ENCODE measurements at regions not wholly inside any gene's neighbourhood (a gene's known extent, or its start where the extent isn't known, plus 50 kb on each side); places are given as distances from the start of the nearest gene placed in this dataset.

- Histone ChIP-seq H3K9me3 (ENCODE audit: low read depth, low read length) (no peaks in the 10 kb centered on the region), H3K79me2 (ENCODE audit: insufficient read depth, low read length) (no peaks in the 10 kb centered on the region), H3K27me3 (ENCODE audit: insufficient read depth, low read length) (no peaks in the 10 kb centered on the region), H3K36me3 (ENCODE audit: insufficient read depth, low read length) (no peaks in the 10 kb centered on the region), H3K4me3 (ENCODE audit: insufficient read depth, low read length) (peak overlapping the region; percentile 45), H3K4me2 (ENCODE audit: insufficient read depth, low read length) (peak overlapping the region; percentile 72), H2AFZ (ENCODE audit: low read length) (peak overlapping the region; percentile 85), H3K27ac (ENCODE audit: low read depth, low read length) (peak overlapping the region; percentile 84), H3K4me1 (ENCODE audit: insufficient read depth, low read length) (peaks cover 53% of the 10 kb centered on the region), H4K20me1 (ENCODE audit: insufficient read depth, low read length) (no peaks in the 10 kb centered on the region)
- DNase-seq (ENCODE audit: insufficient read length, low spot score, missing footprints): no peak
- TF ChIP-seq CTCF (IDR thresholded peaks at IDR 0.05; ENCODE audit: extremely low read depth, low read depth, low read length): no peak
Observed at GRCh38 chr20:53738945-53739798, 145.5 kb upstream of the ZNF217 start.

- no peak for TF ChIP-seq CTCF (IDR thresholded peaks at IDR 0.05; ENCODE audit: extremely low read depth, low read depth, low read length)
- Histone ChIP-seq H3K27me3 (ENCODE audit: insufficient read depth, low read length) (no peaks in the 10 kb centered on the region), H3K27ac (ENCODE audit: low read depth, low read length) (peak overlapping the region; percentile 84), H3K4me1 (ENCODE audit: insufficient read depth, low read length) (peaks cover 57% of the 10 kb centered on the region), H3K79me2 (ENCODE audit: insufficient read depth, low read length) (no peaks in the 10 kb centered on the region), H2AFZ (ENCODE audit: low read length) (peak overlapping the region; percentile 72), H3K4me3 (ENCODE audit: insufficient read depth, low read length) (peak overlapping the region; percentile 45), H3K36me3 (ENCODE audit: insufficient read depth, low read length) (no peaks in the 10 kb centered on the region), H3K9me3 (ENCODE audit: low read depth, low read length) (no peaks in the 10 kb centered on the region), H3K4me2 (ENCODE audit: insufficient read depth, low read length) (peak overlapping the region; percentile 72), H4K20me1 (ENCODE audit: insufficient read depth, low read length) (no peaks in the 10 kb centered on the region)
- DNase-seq (ENCODE audit: insufficient read length, low spot score, missing footprints): no peak
Observed at GRCh38 chr20:53738039-53738944, 144.7 kb upstream of the ZNF217 start.

- no peak for DNase-seq (ENCODE audit: insufficient read length, low spot score, missing footprints)
- no peak for TF ChIP-seq CTCF (IDR thresholded peaks at IDR 0.05; ENCODE audit: extremely low read depth, low read depth, low read length)
- H3K4me1 ChIP-seq (ENCODE audit: insufficient read depth, low read length): peaks cover 57% of the 10 kb centered on the region
Observed at GRCh38 chr20:53737396-53738038, 143.9 kb upstream of the ZNF217 start.

More at GRCh38 chr20:53737396-53738038, 143.9 kb upstream of the ZNF217 start:
- Histone ChIP-seq H3K79me2 (ENCODE audit: insufficient read depth, low read length) (no peaks in the 10 kb centered on the region), H4K20me1 (ENCODE audit: insufficient read depth, low read length) (no peaks in the 10 kb centered on the region), H3K4me3 (ENCODE audit: insufficient read depth, low read length) (peak overlapping the region; percentile 23), H3K27me3 (ENCODE audit: insufficient read depth, low read length) (no peaks in the 10 kb centered on the region), H2AFZ (ENCODE audit: low read length) (peak overlapping the region; percentile 58), H3K36me3 (ENCODE audit: insufficient read depth, low read length) (no peaks in the 10 kb centered on the region), H3K9me3 (ENCODE audit: low read depth, low read length) (no peaks in the 10 kb centered on the region), H3K27ac (ENCODE audit: low read depth, low read length) (peak overlapping the region; percentile 84), H3K4me2 (ENCODE audit: insufficient read depth, low read length) (peak overlapping the region; percentile 72)
